ENCODE measurements at regions not wholly inside any gene's neighbourhood (a gene's known extent, or its start where the extent isn't known, plus 50 kb on each side); places are given as distances from the start of the nearest gene placed in this dataset.

- TF ChIP-seq CTCF (IDR thresholded peaks at IDR 0.05; ENCODE audit: low read depth, low read length, missing control alignments) = no peak
- DNase-seq (ENCODE audit: extremely low read depth, low read depth) = no peak
- H3K4me3 ChIP-seq (replicated peaks; ENCODE audit: low read depth, low read length) = no peak overlapping the region
These were observed 80.7 kb downstream of the DIPK2A start for GRCh38 chr3:144052275-144052674.

GRCh38 chr3:144053121-144053520, 81.5 kb downstream of the DIPK2A start:
- H3K4me3 ChIP-seq (replicated peaks; ENCODE audit: low read depth, low read length) = no peak overlapping the region
- no peak for TF ChIP-seq CTCF (IDR thresholded peaks at IDR 0.05; ENCODE audit: low read depth, low read length, missing control alignments)
- DNase-seq (ENCODE audit: extremely low read depth, low read depth) = no peak

GRCh38 chr3:144054766-144055165, 83.1 kb downstream of the DIPK2A start:
- H3K4me3 ChIP-seq (replicated peaks; ENCODE audit: low read depth, low read length) = no peak overlapping the region
- no peak for DNase-seq (ENCODE audit: extremely low read depth, low read depth)
- TF ChIP-seq CTCF (IDR thresholded peaks at IDR 0.05; ENCODE audit: low read depth, low read length, missing control alignments) = no peak

- H3K4me3 ChIP-seq (replicated peaks; ENCODE audit: low read depth, low read length) = no peak overlapping the region
- no peak for DNase-seq (ENCODE audit: extremely low read depth, low read depth)
- no peak for TF ChIP-seq CTCF (IDR thresholded peaks at IDR 0.05; ENCODE audit: low read depth, low read length, missing control alignments)
These were observed 84.0 kb downstream of the DIPK2A start for GRCh38 chr3:144055604-144056003.

GRCh38 chr3:144058713-144059112, 87.1 kb downstream of the DIPK2A start:
- DNase-seq (ENCODE audit: extremely low read depth, low read depth) = no peak
- no peak overlapping the region for H3K4me3 ChIP-seq (replicated peaks; ENCODE audit: low read depth, low read length)
- no peak for TF ChIP-seq CTCF (IDR thresholded peaks at IDR 0.05; ENCODE audit: low read depth, low read length, missing control alignments)

GRCh38 chr3:144059481-144059880, 87.9 kb downstream of the DIPK2A start:
- no peak for DNase-seq (ENCODE audit: extremely low read depth, low read depth)
- TF ChIP-seq CTCF (IDR thresholded peaks at IDR 0.05; ENCODE audit: low read depth, low read length, missing control alignments) = no peak
- no peak overlapping the region for H3K4me3 ChIP-seq (replicated peaks; ENCODE audit: low read depth, low read length)

- TF ChIP-seq CTCF (IDR thresholded peaks at IDR 0.05; ENCODE audit: low read depth, low read length, missing control alignments) = no peak
- DNase-seq (ENCODE audit: extremely low read depth, low read depth) = no peak
- H3K4me3 ChIP-seq (replicated peaks; ENCODE audit: low read depth, low read length) = no peak overlapping the region
These were observed 89.3 kb downstream of the DIPK2A start for GRCh38 chr3:144060881-144061280.
